ENCODE measurements at regions not wholly inside any gene's neighbourhood (a gene's known extent, or its start where the extent isn't known, plus 50 kb on each side); places are given as distances from the start of the nearest gene placed in this dataset.
A peak's percentile ranks its signal among the peaks of the same experiment; 100 is the strongest.
"Not testable (repeated sequence)": the region's sequence is repeated elsewhere in the genome, so short reads cannot be mapped to it uniquely, and the experiment has no call there.

DNA sequence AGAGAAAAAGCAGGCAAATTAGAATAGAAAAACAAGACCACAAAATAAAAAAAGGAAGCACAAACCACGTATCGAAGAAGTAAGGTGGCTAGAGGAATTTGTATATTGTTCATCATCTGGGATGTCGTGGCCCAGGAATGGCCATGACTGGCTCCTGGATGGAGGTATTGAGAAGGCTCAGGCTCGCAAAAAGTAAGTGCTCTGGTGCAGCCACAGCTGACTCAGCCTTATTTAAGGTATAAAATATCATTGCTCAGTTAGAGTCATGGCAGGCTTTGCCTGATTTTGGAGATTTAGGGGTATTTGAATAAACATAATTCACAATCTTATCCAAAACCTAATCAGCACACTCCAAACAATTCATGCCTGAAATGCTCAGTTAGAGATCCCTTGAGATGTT, 78.4 kb upstream of the FANCL start:
- H3K9me3 Mint-ChIP-seq: peaks cover 28% of the 10 kb centered on the region
- no peak overlapping the region for H3K27ac ChIP-seq (ENCODE audit: low read depth, low read length)
- no peak for TF ChIP-seq CTCF (conservative IDR thresholded peaks at IDR 0.05)
- DNase-seq: no peak
- H3K27me3 Mint-ChIP-seq (ENCODE audit: insufficient read depth): no peaks in the 10 kb centered on the region
- peaks cover 18% of the 10 kb centered on the region for H3K36me3 Mint-ChIP-seq (ENCODE audit: low read depth)
- peak overlapping the region; percentile 53 for H3K27ac Mint-ChIP-seq
- H3K4me3 Mint-ChIP-seq: peak overlapping the region; percentile 7
- peaks cover 15% of the 10 kb centered on the region for H3K9me3 ChIP-seq (ENCODE audit: control insufficient read depth, low read length)
- H3K9ac ChIP-seq (ENCODE audit: extremely low read depth, low read length, poor library complexity, severe bottlenecking): no peak overlapping the region
- no peaks in the 10 kb centered on the region for H3K27me3 ChIP-seq (ENCODE audit: control insufficient read depth, insufficient read depth, low read length, poor library complexity, severe bottlenecking)
- WGBS, 2 experiments (ENCODE audit: insufficient coverage in 1 of 2, insufficient read length in 1 of 2): 82 to 86% methylated on average over 3 to 4 of the region's 4 CpGs
- H3K4me1 Mint-ChIP-seq: peaks cover 22% of the 10 kb centered on the region
- H3K4me1 ChIP-seq (ENCODE audit: control insufficient read depth, insufficient read depth, low read length): no peaks in the 10 kb centered on the region
- H3K4me3 ChIP-seq (ENCODE audit: low read length): no peak overlapping the region
- H3K36me3 ChIP-seq (ENCODE audit: control insufficient read depth, insufficient read depth, low read length): no peaks in the 10 kb centered on the region

DNA sequence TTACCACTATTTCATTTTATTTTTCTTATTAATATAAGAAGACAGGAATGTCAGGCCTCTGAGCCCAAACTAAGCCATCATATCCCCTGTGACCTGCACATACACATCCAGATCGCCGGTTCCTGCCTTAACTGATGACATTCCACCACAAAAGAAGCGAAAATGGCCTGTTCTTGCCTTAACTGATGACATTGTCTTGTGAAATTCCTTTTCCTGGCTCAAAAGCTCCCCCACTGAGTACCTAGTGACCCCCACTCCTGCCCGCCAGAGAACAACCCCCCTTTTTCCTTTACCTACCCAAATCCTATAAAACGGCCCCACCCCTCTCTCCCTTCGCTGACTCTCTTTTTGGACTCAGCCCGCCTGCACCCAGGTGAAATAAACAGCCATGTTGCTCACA, 77.8 kb upstream of the FANCL start:
- not testable (repeated sequence) for H3K36me3 ChIP-seq (ENCODE audit: control insufficient read depth, insufficient read depth, low read length); H3K9ac ChIP-seq (ENCODE audit: extremely low read depth, low read length, poor library complexity, severe bottlenecking); H3K27me3 Mint-ChIP-seq (ENCODE audit: insufficient read depth); H3K4me3 ChIP-seq (ENCODE audit: low read length); H3K27ac ChIP-seq (ENCODE audit: low read depth, low read length); H3K27me3 ChIP-seq (ENCODE audit: control insufficient read depth, insufficient read depth, low read length, poor library complexity, severe bottlenecking); H3K4me1 ChIP-seq (ENCODE audit: control insufficient read depth, insufficient read depth, low read length)
- peaks cover 21% of the 10 kb centered on the region for H3K9me3 ChIP-seq (ENCODE audit: control insufficient read depth, low read length)
- peaks cover 22% of the 10 kb centered on the region for H3K4me1 Mint-ChIP-seq
- H3K36me3 Mint-ChIP-seq (ENCODE audit: low read depth): peaks cover 23% of the 10 kb centered on the region
- DNase-seq: peak; percentile 67
- H3K27ac Mint-ChIP-seq: peak overlapping the region; percentile 53
- WGBS, 2 experiments (ENCODE audit: insufficient coverage in 1 of 2, insufficient read length in 1 of 2): 64 to 68% methylated on average over 2 to 7 of the region's 7 CpGs
- H3K9me3 Mint-ChIP-seq: peaks cover 34% of the 10 kb centered on the region
- peak overlapping the region; percentile 7 for H3K4me3 Mint-ChIP-seq

DNA sequence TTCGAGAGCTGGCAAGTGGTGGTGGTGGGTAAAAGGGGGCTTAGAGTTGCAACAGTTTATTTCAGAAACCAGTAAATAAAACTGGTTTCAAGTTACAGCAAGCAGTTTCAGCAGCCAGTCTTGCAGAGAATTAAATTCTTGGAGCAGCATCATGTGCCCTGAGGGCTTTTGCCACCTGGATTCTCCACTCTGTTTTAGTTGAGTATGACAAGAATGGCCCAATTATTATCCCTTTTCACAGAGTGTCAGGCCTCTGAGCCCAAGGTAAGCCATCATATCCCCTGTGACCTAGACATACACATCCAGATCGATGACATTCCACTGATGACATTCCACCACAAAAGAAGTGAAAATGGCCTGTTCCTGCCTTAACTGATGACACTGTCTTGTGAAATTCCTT, 72.8 kb upstream of the FANCL start:
- Mint-ChIP-seq H3K27ac (no peak overlapping the region), H3K4me3 (no peak overlapping the region), H3K4me1 (peaks cover 17% of the 10 kb centered on the region), H3K27me3 (ENCODE audit: insufficient read depth) (no peaks in the 10 kb centered on the region), H3K9me3 (peaks cover 75% of the 10 kb centered on the region), H3K36me3 (ENCODE audit: low read depth) (peaks cover 43% of the 10 kb centered on the region)
- H3K27me3 ChIP-seq (ENCODE audit: control insufficient read depth, insufficient read depth, low read length, poor library complexity, severe bottlenecking): no peaks in the 10 kb centered on the region
- no peak for DNase-seq
- 66 to 76% methylated on average over 2 of the region's 2 CpGs for WGBS, 2 experiments (ENCODE audit: insufficient coverage in 1 of 2, insufficient read length in 1 of 2)
- H3K36me3 ChIP-seq (ENCODE audit: control insufficient read depth, insufficient read depth, low read length): peaks cover 4% of the 10 kb centered on the region
- H3K9me3 ChIP-seq (ENCODE audit: control insufficient read depth, low read length): peaks cover 55% of the 10 kb centered on the region
- H3K27ac ChIP-seq (ENCODE audit: low read depth, low read length): no peak overlapping the region
- no peak overlapping the region for H3K9ac ChIP-seq (ENCODE audit: extremely low read depth, low read length, poor library complexity, severe bottlenecking)
- TF ChIP-seq CTCF (conservative IDR thresholded peaks at IDR 0.05): no peak
- H3K4me1 ChIP-seq (ENCODE audit: control insufficient read depth, insufficient read depth, low read length): no peaks in the 10 kb centered on the region
- peak overlapping the region; percentile 74 for H3K4me3 ChIP-seq (ENCODE audit: low read length)

GRCh38 chr2:58308435-58308834, 67.3 kb upstream of the FANCL start:
- Mint-ChIP-seq H3K27me3 (ENCODE audit: insufficient read depth) (no peaks in the 10 kb centered on the region), H3K4me3 (no peak overlapping the region), H3K9me3 (peaks cover 57% of the 10 kb centered on the region), H3K27ac (no peak overlapping the region), H3K4me1 (peaks cover 12% of the 10 kb centered on the region), H3K36me3 (ENCODE audit: low read depth) (peaks cover 22% of the 10 kb centered on the region)
- Histone ChIP-seq H3K9ac (ENCODE audit: extremely low read depth, low read length, poor library complexity, severe bottlenecking) (no peak overlapping the region), H3K9me3 (ENCODE audit: control insufficient read depth, low read length) (peaks cover 46% of the 10 kb centered on the region), H3K27me3 (ENCODE audit: control insufficient read depth, insufficient read depth, low read length, poor library complexity, severe bottlenecking) (no peaks in the 10 kb centered on the region), H3K36me3 (ENCODE audit: control insufficient read depth, insufficient read depth, low read length) (peaks cover 4% of the 10 kb centered on the region), H3K4me1 (ENCODE audit: control insufficient read depth, insufficient read depth, low read length) (no peaks in the 10 kb centered on the region), H3K27ac (ENCODE audit: low read depth, low read length) (no peak overlapping the region), H3K4me3 (ENCODE audit: low read length) (no peak overlapping the region)
- no peak for TF ChIP-seq CTCF (conservative IDR thresholded peaks at IDR 0.05)
- DNase-seq: no peak

Measured in endodermal cell (in vitro differentiated cells).